AG09319 (cell line): ENCODE measurements at regions not wholly inside any gene's neighbourhood (a gene's known extent, or its start where the extent isn't known, plus 50 kb on each side); places are given as distances from the start of the nearest gene placed in this dataset.
A peak's percentile ranks its signal among the peaks of the same experiment; 100 is the strongest.

Source experiments
- DNase-seq: peaks from one replicate; pipeline ENCODE4 v3.0.0-alpha.2; 2010; ENCODE audit warnings: low read depth; ENCODE audit errors: extremely low read depth
- TF ChIP-seq, protein P1 (sequence below): IDR thresholded peaks from 2 replicates; pipeline ENCODE4 v1.5.1; 2011; ENCODE audit warnings: low read depth, mild to moderate bottlenecking, inconsistent platforms, low read length, moderate library complexity

- TF ChIP-seq, protein P1, sequence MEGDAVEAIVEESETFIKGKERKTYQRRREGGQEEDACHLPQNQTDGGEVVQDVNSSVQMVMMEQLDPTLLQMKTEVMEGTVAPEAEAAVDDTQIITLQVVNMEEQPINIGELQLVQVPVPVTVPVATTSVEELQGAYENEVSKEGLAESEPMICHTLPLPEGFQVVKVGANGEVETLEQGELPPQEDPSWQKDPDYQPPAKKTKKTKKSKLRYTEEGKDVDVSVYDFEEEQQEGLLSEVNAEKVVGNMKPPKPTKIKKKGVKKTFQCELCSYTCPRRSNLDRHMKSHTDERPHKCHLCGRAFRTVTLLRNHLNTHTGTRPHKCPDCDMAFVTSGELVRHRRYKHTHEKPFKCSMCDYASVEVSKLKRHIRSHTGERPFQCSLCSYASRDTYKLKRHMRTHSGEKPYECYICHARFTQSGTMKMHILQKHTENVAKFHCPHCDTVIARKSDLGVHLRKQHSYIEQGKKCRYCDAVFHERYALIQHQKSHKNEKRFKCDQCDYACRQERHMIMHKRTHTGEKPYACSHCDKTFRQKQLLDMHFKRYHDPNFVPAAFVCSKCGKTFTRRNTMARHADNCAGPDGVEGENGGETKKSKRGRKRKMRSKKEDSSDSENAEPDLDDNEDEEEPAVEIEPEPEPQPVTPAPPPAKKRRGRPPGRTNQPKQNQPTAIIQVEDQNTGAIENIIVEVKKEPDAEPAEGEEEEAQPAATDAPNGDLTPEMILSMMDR, result no peak
- DNase-seq, result no peak
These were observed 104.9 kb upstream of the SOX5 start for GRCh38 chr12:24054416-24054815.

GRCh38 chr12:24049728-24050127 is 100.3 kb upstream of the SOX5 start:
- DNase-seq, result no peak
- TF ChIP-seq, protein P1, result no peak

GRCh38 chr12:24049101-24049500 is 99.6 kb upstream of the SOX5 start:
- DNase-seq, result no peak
- TF ChIP-seq, protein P1, result no peak

DNA sequence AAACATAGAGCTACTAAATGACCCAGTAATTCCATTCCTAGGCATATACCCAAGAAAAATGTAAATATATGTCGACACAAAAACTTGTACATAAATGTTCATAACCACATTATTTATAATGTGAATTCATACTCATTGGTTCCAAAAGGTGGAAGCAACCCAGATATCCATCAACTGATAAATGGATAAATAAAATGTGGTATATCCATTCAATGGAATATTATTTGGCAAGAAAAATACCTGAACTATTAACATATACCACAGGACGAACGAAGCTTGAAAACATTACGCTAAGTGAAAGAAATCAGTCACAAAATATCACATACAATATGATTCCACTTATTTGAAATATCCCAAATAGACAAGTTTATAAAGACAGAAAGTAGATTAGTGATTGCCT is 99.0 kb upstream of the SOX5 start:
- no peak for DNase-seq
- TF ChIP-seq, protein P1, result no peak

- no peak for DNase-seq
- TF ChIP-seq, protein P1, result no peak
These were observed 97.9 kb upstream of the SOX5 start for GRCh38 chr12:24047326-24047725.

DNA sequence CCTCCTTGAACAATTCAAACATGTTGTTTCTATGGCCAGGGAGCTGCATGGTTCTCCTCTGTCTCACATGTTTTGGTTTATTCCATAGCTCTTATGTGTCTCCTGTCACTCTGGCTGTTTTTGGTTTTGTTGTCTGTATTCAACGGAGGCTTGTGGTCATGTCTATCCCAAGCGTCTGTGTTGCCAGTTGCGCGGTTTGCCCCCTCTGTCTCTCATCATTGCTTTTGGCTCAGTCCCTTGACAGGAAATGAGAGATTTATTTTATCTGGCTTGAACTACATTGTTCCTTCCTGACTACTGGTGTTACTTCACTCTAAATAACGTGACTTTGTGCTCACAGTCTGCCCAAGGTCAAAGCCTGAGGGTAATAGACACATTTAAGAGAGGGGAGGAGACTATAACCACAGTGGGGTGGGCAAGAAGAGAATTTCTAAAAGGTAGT is 96.4 kb upstream of the SOX5 start:
- peak; percentile 27 for DNase-seq
- TF ChIP-seq, protein P1, result no peak

- no peak for DNase-seq
- TF ChIP-seq, protein P1, result no peak
These were observed 95.7 kb upstream of the SOX5 start for GRCh38 chr12:24044941-24045703.
